ENCODE measurements at regions not wholly inside any gene's neighbourhood (a gene's known extent, or its start where the extent isn't known, plus 50 kb on each side); places are given as distances from the start of the nearest gene placed in this dataset.

GRCh38 chr21:15653710-15654109 is 76.1 kb upstream of the USP25 start:
- Histone ChIP-seq H3K4me3 (no peak overlapping the region), H3K79me2 (replicated peaks; ENCODE audit: insufficient read depth) (no peaks in the 10 kb centered on the region), H4K20me1 (replicated peaks; ENCODE audit: insufficient read depth) (no peaks in the 10 kb centered on the region), H3K9me2 (ENCODE audit: insufficient read depth) (no peaks in the 10 kb centered on the region), H3F3A (replicated peaks; ENCODE audit: low read depth) (no peaks in the 10 kb centered on the region), H3K4me1 (ENCODE audit: insufficient read depth) (no peaks in the 10 kb centered on the region), H3K27me3 (ENCODE audit: insufficient read depth) (no peaks in the 10 kb centered on the region), H3K36me3 (ENCODE audit: insufficient read depth) (no peaks in the 10 kb centered on the region), H3K27ac (ENCODE audit: low read depth) (no peak overlapping the region), H3K4me2 (no peak overlapping the region), H2AFZ (no peak overlapping the region)
- Mint-ChIP-seq H3K4me1 (no peaks in the 10 kb centered on the region), H3K9me3 (no peaks in the 10 kb centered on the region), H3K27me3 (ENCODE audit: insufficient read depth, low read depth, poor library complexity) (no peaks in the 10 kb centered on the region), H3K36me3 (ENCODE audit: low read depth) (no peaks in the 10 kb centered on the region), H3K4me3 (no peak overlapping the region), H3K27ac (no peak overlapping the region)
- DNase-seq (ENCODE audit: low spot score) (no peak), ATAC-seq (no peak)
- no peak for TF ChIP-seq CREB1 (CRISPR knock-in tag; IDR thresholded peaks at IDR 0.05; ENCODE audit: low read depth)
- TF ChIP-seq STAT1 (IDR thresholded peaks at IDR 0.05; ENCODE audit: unreplicated experiment), result no peak
- no peak for TF ChIP-seq EZH2 (IDR thresholded peaks at IDR 0.05; ENCODE audit: low read depth, unreplicated experiment)
- TF ChIP-seq POLR2AphosphoS5 (IDR thresholded peaks at IDR 0.05; ENCODE audit: low read depth), result no peak
- TF ChIP-seq, protein P1, sequence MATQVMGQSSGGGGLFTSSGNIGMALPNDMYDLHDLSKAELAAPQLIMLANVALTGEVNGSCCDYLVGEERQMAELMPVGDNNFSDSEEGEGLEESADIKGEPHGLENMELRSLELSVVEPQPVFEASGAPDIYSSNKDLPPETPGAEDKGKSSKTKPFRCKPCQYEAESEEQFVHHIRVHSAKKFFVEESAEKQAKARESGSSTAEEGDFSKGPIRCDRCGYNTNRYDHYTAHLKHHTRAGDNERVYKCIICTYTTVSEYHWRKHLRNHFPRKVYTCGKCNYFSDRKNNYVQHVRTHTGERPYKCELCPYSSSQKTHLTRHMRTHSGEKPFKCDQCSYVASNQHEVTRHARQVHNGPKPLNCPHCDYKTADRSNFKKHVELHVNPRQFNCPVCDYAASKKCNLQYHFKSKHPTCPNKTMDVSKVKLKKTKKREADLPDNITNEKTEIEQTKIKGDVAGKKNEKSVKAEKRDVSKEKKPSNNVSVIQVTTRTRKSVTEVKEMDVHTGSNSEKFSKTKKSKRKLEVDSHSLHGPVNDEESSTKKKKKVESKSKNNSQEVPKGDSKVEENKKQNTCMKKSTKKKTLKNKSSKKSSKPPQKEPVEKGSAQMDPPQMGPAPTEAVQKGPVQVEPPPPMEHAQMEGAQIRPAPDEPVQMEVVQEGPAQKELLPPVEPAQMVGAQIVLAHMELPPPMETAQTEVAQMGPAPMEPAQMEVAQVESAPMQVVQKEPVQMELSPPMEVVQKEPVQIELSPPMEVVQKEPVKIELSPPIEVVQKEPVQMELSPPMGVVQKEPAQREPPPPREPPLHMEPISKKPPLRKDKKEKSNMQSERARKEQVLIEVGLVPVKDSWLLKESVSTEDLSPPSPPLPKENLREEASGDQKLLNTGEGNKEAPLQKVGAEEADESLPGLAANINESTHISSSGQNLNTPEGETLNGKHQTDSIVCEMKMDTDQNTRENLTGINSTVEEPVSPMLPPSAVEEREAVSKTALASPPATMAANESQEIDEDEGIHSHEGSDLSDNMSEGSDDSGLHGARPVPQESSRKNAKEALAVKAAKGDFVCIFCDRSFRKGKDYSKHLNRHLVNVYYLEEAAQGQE (IDR thresholded peaks at IDR 0.05; ENCODE audit: unreplicated experiment), result no peak
- no peak for TF ChIP-seq CTCF (conservative IDR thresholded peaks at IDR 0.05; ENCODE audit: low read depth in 2 of 2)
- TF ChIP-seq ZNF462 (CRISPR knock-in tag; IDR thresholded peaks at IDR 0.05), result no peak
- TF ChIP-seq NANOG (IDR thresholded peaks at IDR 0.05; ENCODE audit: borderline replicate concordance), result no peak
- TF ChIP-seq EZH2phosphoT487 (IDR thresholded peaks at IDR 0.05; ENCODE audit: unreplicated experiment), result no peak
- no peak for TF ChIP-seq ZNF331 (CRISPR knock-in tag; IDR thresholded peaks at IDR 0.05; ENCODE audit: low read depth)
- TF ChIP-seq ETS1 (IDR thresholded peaks at IDR 0.05), result no peak

All from GM23338 (cell line).